WTC11 (cell line): ENCODE measurements at regions not wholly inside any gene's neighbourhood (a gene's known extent, or its start where the extent isn't known, plus 50 kb on each side); places are given as distances from the start of the nearest gene placed in this dataset.

Experiments
- ATAC-seq: fragments of 200-7000 bp; cut with Tn5 transposase; 2 replicates; pipeline ENCODE4 v1.10.0; 2021; ENCODE audit warnings: mild to moderate bottlenecking, moderate library complexity
- CTCF ChIA-PET: fragments of 300-600 bp; sonication (Branson Sonifier 250); formaldehyde crosslinking; loops from one replicate; lab custom pipeline; 2021; ENCODE audit warnings: antibody characterized with exemption; lab: Charles Lee
- POLR2A ChIA-PET: fragments of 350-600 bp; sonication (Branson Sonifier 250); formaldehyde crosslinking; loops from one replicate; lab custom pipeline; 2021; ENCODE audit warnings: antibody characterized with exemption; lab: Charles Lee
- DNase-seq: peaks from one replicate; pipeline ENCODE4 v3.0.0; 2021; ENCODE audit warnings: low spot score
- H3K27ac Mint-ChIP-seq: 2 replicates; pipeline ENCODE4 v1.8.0; 2021; ENCODE audit warnings: mixed read lengths
- H3K27me3 Mint-ChIP-seq: 2 replicates; pipeline ENCODE4 v1.8.0; 2021; ENCODE audit warnings: low read depth, mild to moderate bottlenecking, moderate library complexity, mixed read lengths
- H3K36me3 Mint-ChIP-seq: 2 replicates; pipeline ENCODE4 v1.8.0; 2021; ENCODE audit warnings: mixed read lengths
- H3K4me1 Mint-ChIP-seq: 2 replicates; pipeline ENCODE4 v1.8.0; 2022; ENCODE audit warnings: mixed read lengths
- H3K4me3 Mint-ChIP-seq: 2 replicates; pipeline ENCODE4 v1.8.0; 2021; ENCODE audit warnings: mild to moderate bottlenecking, moderate library complexity, mixed read lengths
- H3K9me3 Mint-ChIP-seq: 2 replicates; pipeline ENCODE4 v1.8.0; 2021; ENCODE audit warnings: mixed read lengths
- AFF4 ChIP-seq: sonication (generic); formaldehyde crosslinking; IDR thresholded peaks from 2 replicates; pipeline ENCODE4 v1.8.1; 2023; ENCODE audit warnings: mild to moderate bottlenecking, missing genetic modification reagents, borderline replicate concordance
- ESRRA ChIP-seq: sonication (generic); formaldehyde crosslinking; IDR thresholded peaks from 2 replicates; pipeline ENCODE4 v1.8.1; 2022; ENCODE audit warnings: mild to moderate bottlenecking, missing genetic modification reagents, borderline replicate concordance
- MYBL2 ChIP-seq: sonication (generic); formaldehyde crosslinking; IDR thresholded peaks from 2 replicates; pipeline ENCODE4 v1.8.1; 2023; ENCODE audit warnings: mild to moderate bottlenecking, moderate library complexity, missing genetic modification reagents
- NFE2L1 ChIP-seq: sonication (generic); formaldehyde crosslinking; IDR thresholded peaks from 2 replicates; pipeline ENCODE4 v1.8.1; 2023; ENCODE audit warnings: missing genetic modification reagents
- NR1H2 ChIP-seq: sonication (generic); formaldehyde crosslinking; IDR thresholded peaks from 2 replicates; pipeline ENCODE4 v1.9.0; 2021; ENCODE audit warnings: mild to moderate bottlenecking, moderate library complexity, missing genetic modification reagents
- NR3C1 ChIP-seq: sonication (generic); formaldehyde crosslinking; conservative IDR thresholded peaks from 2 replicates; pipeline ENCODE4 v1.8.1; 2023; ENCODE audit warnings: low read depth, mild to moderate bottlenecking, missing genetic modification reagents
- PRDM15 ChIP-seq: sonication (generic); formaldehyde crosslinking; IDR thresholded peaks from 2 replicates; pipeline ENCODE4 v1.8.0; 2022; ENCODE audit warnings: missing genetic modification reagents
- SMAD4 ChIP-seq: sonication (generic); formaldehyde crosslinking; IDR thresholded peaks from 2 replicates; pipeline ENCODE4 v1.8.0; 2022; ENCODE audit warnings: mild to moderate bottlenecking, missing genetic modification reagents
- TEAD1 ChIP-seq: sonication (generic); formaldehyde crosslinking; IDR thresholded peaks from 2 replicates; pipeline ENCODE4 v1.8.0; 2022; ENCODE audit warnings: mild to moderate bottlenecking, missing genetic modification reagents
- TEAD4 ChIP-seq: sonication (generic); formaldehyde crosslinking; IDR thresholded peaks from 2 replicates; pipeline ENCODE4 v1.8.0; 2022; ENCODE audit warnings: mild to moderate bottlenecking, missing genetic modification reagents
- ZNF281 ChIP-seq: sonication (generic); formaldehyde crosslinking; IDR thresholded peaks from 2 replicates; pipeline ENCODE4 v1.8.0; 2023; ENCODE audit warnings: mild to moderate bottlenecking, missing genetic modification reagents
- ZNF423 ChIP-seq: fragments of 250-450 bp; sonication (Bioruptor Pico); IDR thresholded peaks from 2 replicates; pipeline ENCODE4 v2.1.2; 2022; ENCODE audit warnings: mild to moderate bottlenecking, moderate library complexity
- ZNF425 ChIP-seq: fragments of 250-450 bp; sonication (Bioruptor Pico); conservative IDR thresholded peaks from 2 replicates; pipeline ENCODE4 v1.9.0; 2021; ENCODE audit warnings: mild to moderate bottlenecking
- ZNF532 ChIP-seq: fragments of 250-450 bp; sonication (Bioruptor Pico); IDR thresholded peaks from 2 replicates; pipeline ENCODE4 v1.9.0; 2021; ENCODE audit warnings: mild to moderate bottlenecking, borderline replicate concordance

GRCh38 chr7:72467237-72467636, 55.1 kb upstream of the CALN1 start (continued):
- TF ChIP-seq NFE2L1 (CRISPR knock-in tag), result no peak
- no peak for TF ChIP-seq ZNF425 (CRISPR knock-in tag)
- no peak for TF ChIP-seq TEAD1
- TF ChIP-seq ZNF281 (CRISPR knock-in tag), result no peak

GRCh38 chr7:72466797-72467196, 54.7 kb upstream of the CALN1 start:
- no peaks in the 10 kb centered on the region; the same call in 1 of the 2 replicates for H3K9me3 Mint-ChIP-seq
- no peak overlapping the region for H3K4me3 Mint-ChIP-seq
- H3K27me3 Mint-ChIP-seq, result no peaks in the 10 kb centered on the region
- DNase-seq (no peak), ATAC-seq (no peak)
- POLR2A ChIA-PET, result interaction anchor here (0.6 kb wide), 1 partner anchor 126 kb away, joined by 4 read pairs; no protein-coding TSS in a partner anchor
- no peaks in the 10 kb centered on the region for H3K4me1 Mint-ChIP-seq
- TF ChIP-seq TEAD4 (CRISPR knock-in tag), result no peak
- no peak for TF ChIP-seq AFF4 (CRISPR knock-in tag)
- no peak for TF ChIP-seq MYBL2 (CRISPR knock-in tag)
- TF ChIP-seq NR3C1 (CRISPR knock-in tag), result no peak
- no peak for TF ChIP-seq NR1H2 (CRISPR knock-in tag)
- no peak for TF ChIP-seq PRDM15 (CRISPR knock-in tag)
- no peak for TF ChIP-seq ESRRA (CRISPR knock-in tag)
- no peak for TF ChIP-seq SMAD4 (CRISPR knock-in tag)
- no peak for TF ChIP-seq ZNF532 (CRISPR knock-in tag)
- TF ChIP-seq ZNF423 (CRISPR knock-in tag), result no peak
- TF ChIP-seq, all 79 proteins: peak for 0
- Mint-ChIP-seq H3K27ac (no peak overlapping the region), H3K36me3 (no peaks in the 10 kb centered on the region)
- CTCF ChIA-PET, result interaction anchor here (0.6 to 1.4 kb wide), 4 partner anchors 20 to 715 kb away, joined by 3 to 4 read pairs (median 4); no protein-coding TSS in a partner anchor
